H9 (cell line): ENCODE measurements at regions not wholly inside any gene's neighbourhood (a gene's known extent, or its start where the extent isn't known, plus 50 kb on each side); places are given as distances from the start of the nearest gene placed in this dataset.

Source experiments
- DNase-seq: peaks from one replicate; pipeline ENCODE4 v3.0.0-alpha.2; 2017
- H2AFZ ChIP-seq: one replicate; pipeline ENCODE4 v1.6.1; 2013; ENCODE audit warnings: mild to moderate bottlenecking, low read length, control low read depth, moderate library complexity
- H2AK5ac ChIP-seq: 2 replicates; pipeline ENCODE4 v1.6.1; 2013; ENCODE audit warnings: low read length, control low read depth, mixed read lengths; ENCODE audit not compliant: insufficient read length
- H2BK120ac ChIP-seq: one replicate; pipeline ENCODE4 v1.6.1; 2013; ENCODE audit warnings: low read depth, mild to moderate bottlenecking, low read length, control low read depth, inconsistent platforms; ENCODE audit not compliant: poor library complexity, severe bottlenecking
- H2BK12ac ChIP-seq: 2 replicates; pipeline ENCODE4 v1.6.1; 2013; ENCODE audit warnings: low read length, control low read depth, mixed read lengths, low read depth; ENCODE audit not compliant: insufficient read length
- H2BK15ac ChIP-seq: 2 replicates; pipeline ENCODE4 v1.6.1; 2013; ENCODE audit warnings: low read depth, low read length, control low read depth
- H2BK20ac ChIP-seq: one replicate; pipeline ENCODE4 v1.6.1; 2013; ENCODE audit warnings: low read depth, mild to moderate bottlenecking, low read length, control low read depth, inconsistent platforms; ENCODE audit not compliant: poor library complexity, severe bottlenecking
- H2BK5ac ChIP-seq: 2 replicates; pipeline ENCODE4 v1.6.1; 2013; ENCODE audit warnings: low read length, control low read depth, mixed read lengths; ENCODE audit not compliant: insufficient read length
- H3K14ac ChIP-seq: 2 replicates; pipeline ENCODE4 v1.6.1; 2013; ENCODE audit warnings: low read length, control low read depth; ENCODE audit not compliant: insufficient read depth
- H3K18ac ChIP-seq: 2 replicates; pipeline ENCODE4 v1.6.1; 2013; ENCODE audit warnings: low read depth, mild to moderate bottlenecking, mixed read lengths, low read length, control low read depth; ENCODE audit not compliant: insufficient read length
- H3K23ac ChIP-seq: 2 replicates; pipeline ENCODE4 v1.6.1; 2013; ENCODE audit warnings: low read length, control low read depth, mixed read lengths, low read depth; ENCODE audit not compliant: insufficient read length
- H3K23me2 ChIP-seq: 2 replicates; pipeline ENCODE4 v1.6.1; 2013; ENCODE audit warnings: low read depth, mild to moderate bottlenecking, mixed read lengths, low read length, control low read depth; ENCODE audit not compliant: insufficient read length, poor library complexity, severe bottlenecking
- H3K27ac ChIP-seq: 2 replicates; pipeline ENCODE4 v1.5.1; 2013; ENCODE audit warnings: low read length, control low read depth, mixed read lengths, low read depth; ENCODE audit not compliant: insufficient read length
- H3K27me3 ChIP-seq: 2 replicates; pipeline ENCODE4 v1.6.1; 2013; ENCODE audit warnings: low read length, control low read depth, inconsistent platforms; ENCODE audit not compliant: insufficient read depth
- H3K4ac ChIP-seq: 2 replicates; pipeline ENCODE4 v1.6.1; 2013; ENCODE audit warnings: low read depth, mild to moderate bottlenecking, control low read depth, inconsistent platforms, low read length, moderate library complexity
- H3K4me1 ChIP-seq: 2 replicates; pipeline ENCODE4 v1.6.1; 2013; ENCODE audit warnings: low read length, control low read depth, inconsistent platforms; ENCODE audit not compliant: insufficient read depth
- H3K4me2 ChIP-seq: 2 replicates; pipeline ENCODE4 v1.6.1; 2013; ENCODE audit warnings: low read length, control low read depth, mixed read lengths; ENCODE audit not compliant: insufficient read length, insufficient read depth
- H3K56ac ChIP-seq: 2 replicates; pipeline ENCODE4 v1.6.1; 2013; ENCODE audit warnings: low read depth, mild to moderate bottlenecking, mixed read lengths, low read length, control low read depth; ENCODE audit not compliant: insufficient read length
- H3K79me1 ChIP-seq: 2 replicates; pipeline ENCODE4 v1.6.1; 2013; ENCODE audit warnings: low read depth, mild to moderate bottlenecking, moderate library complexity, low read length, control low read depth, inconsistent platforms; ENCODE audit not compliant: insufficient read depth, poor library complexity, severe bottlenecking
- H3K79me2 ChIP-seq: 2 replicates; pipeline ENCODE4 v1.6.1; 2013; ENCODE audit warnings: low read length, control low read depth, inconsistent platforms; ENCODE audit not compliant: insufficient read depth
- H3K9ac ChIP-seq: 2 replicates; pipeline ENCODE4 v1.6.1; 2013; ENCODE audit warnings: low read length, control low read depth, mixed read lengths; ENCODE audit not compliant: insufficient read length; ENCODE audit errors: extremely low read depth
- H3K9me3 ChIP-seq: one replicate; pipeline ENCODE4 v1.6.1; 2013; ENCODE audit warnings: low read depth, low read length, inconsistent platforms; ENCODE audit not compliant: control insufficient read depth
- H3T11ph ChIP-seq: one replicate; pipeline ENCODE4 v1.6.1; 2013; ENCODE audit warnings: mild to moderate bottlenecking, low read length, control low read depth, inconsistent platforms
- H4K20me1 ChIP-seq: one replicate; pipeline ENCODE4 v1.6.1; 2013; ENCODE audit not compliant: control insufficient read depth, insufficient read length, insufficient read depth
- H4K5ac ChIP-seq: 2 replicates; pipeline ENCODE4 v1.6.1; 2013; ENCODE audit warnings: low read depth, mild to moderate bottlenecking, mixed read lengths, low read length, control low read depth; ENCODE audit not compliant: insufficient read length
- H4K8ac ChIP-seq: replicated peaks from 2 replicates; pipeline ENCODE4 v1.6.1; 2013; ENCODE audit warnings: low read length, control low read depth, mixed read lengths, low read depth; ENCODE audit not compliant: insufficient read length
- H4K91ac ChIP-seq: 2 replicates; pipeline ENCODE4 v1.6.1; 2013; ENCODE audit warnings: low read depth, mild to moderate bottlenecking, moderate library complexity, mixed read lengths, low read length, control low read depth; ENCODE audit not compliant: insufficient read length
- H3K27ac Mint-ChIP-seq, 3 experiments: 2 replicates in 2 of 3; 3 replicates in 1 of 3; pipeline ENCODE4 v1.8.0; 2020 to 2021; ENCODE audit warnings: mixed read lengths in 3 of 3, mild to moderate bottlenecking in 1 of 3, moderate library complexity in 1 of 3
- H3K27me3 Mint-ChIP-seq: 2 replicates; pipeline ENCODE4 v1.8.0; 2021; ENCODE audit warnings: low read depth, mild to moderate bottlenecking, moderate library complexity, mixed read lengths
- H3K36me3 Mint-ChIP-seq, 3 experiments: 2 replicates in 2 of 3; 3 replicates in 1 of 3; pipeline ENCODE4 v1.8.0; 2020 to 2021; ENCODE audit warnings: low read depth in 3 of 3, mixed read lengths in 3 of 3; ENCODE audit not compliant: insufficient read depth in 1 of 3
- H3K4me1 Mint-ChIP-seq, 2 experiments: 2 replicates each; pipeline ENCODE4 v1.8.0; 2020; ENCODE audit warnings: mixed read lengths in 2 of 2
- H3K4me3 Mint-ChIP-seq, 2 experiments: 2 replicates in 1 of 2; 3 replicates in 1 of 2; pipeline ENCODE4 v1.8.0; 2020 to 2021; ENCODE audit warnings: mild to moderate bottlenecking in 2 of 2, mixed read lengths in 2 of 2, moderate library complexity in 1 of 2
- H3K9me3 Mint-ChIP-seq, 2 experiments: 2 replicates in 1 of 2; 3 replicates in 1 of 2; pipeline ENCODE4 v1.8.0; 2020; ENCODE audit warnings: mild to moderate bottlenecking in 2 of 2, mixed read lengths in 2 of 2, moderate library complexity in 1 of 2
- CTCF ChIP-seq: fragments of 200-600 bp; sonication (generic); conservative IDR thresholded peaks from 3 replicates; pipeline ENCODE4 v1.8.0; 2021; ENCODE audit warnings: antibody characterized with exemption, mild to moderate bottlenecking
- WGBS: extraction: QIAGEN DNeasy Blood & Tissue Kit; methylation state at CpG from one replicate; pipeline ENCODE4 v1.1.7; 2013; ENCODE audit warnings: missing lambda C conversion rate, low lambda C conversion rate, mixed read lengths; ENCODE audit not compliant: insufficient read length; ENCODE audit errors: extremely low coverage; 5-methylcytosine and 5-hydroxymethylcytosine counted together

DNA sequence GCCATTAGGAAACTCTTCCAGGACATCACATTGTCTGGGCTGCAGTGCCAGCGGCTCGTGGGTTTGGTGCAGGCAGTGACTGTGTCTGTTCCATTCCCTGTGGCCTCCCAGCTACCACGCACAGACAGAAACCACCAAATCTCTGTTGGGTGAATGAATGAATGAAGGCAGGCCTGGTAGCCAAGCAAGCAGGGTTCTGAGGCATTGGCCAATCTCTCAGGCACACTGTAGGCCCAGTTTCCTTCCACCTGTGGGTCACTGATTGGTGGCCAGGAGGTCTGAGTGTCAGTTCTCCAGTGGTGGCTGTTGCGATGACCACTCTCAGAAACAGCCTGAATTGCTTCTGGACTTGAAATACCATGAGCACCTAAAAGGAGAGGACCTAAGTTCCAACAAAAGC is 59.4 kb upstream of the CTBP2 start:
- no peak overlapping the region for H3K4me2 ChIP-seq
- H3K79me2 ChIP-seq, result no peaks in the 10 kb centered on the region
- H3T11ph ChIP-seq, result no peak overlapping the region
- H2AK5ac ChIP-seq, result no peak overlapping the region
- H3K27me3 Mint-ChIP-seq, result peaks cover 1% of the 10 kb centered on the region; the same call in 1 of the 2 replicates
- no peak overlapping the region for H4K5ac ChIP-seq
- H3K9ac ChIP-seq, result no peak overlapping the region
- H4K8ac ChIP-seq, result no peak overlapping the region
- peaks cover 2% of the 10 kb centered on the region; the same call in 1 of the 2 replicates for H3K4me1 ChIP-seq
- H4K20me1 ChIP-seq, result no peaks in the 10 kb centered on the region
- no peak overlapping the region for H2AFZ ChIP-seq
- no peak overlapping the region for H3K56ac ChIP-seq
- H2BK12ac ChIP-seq, result no peak overlapping the region
- H3K23ac ChIP-seq, result no peak overlapping the region
- no CpG with 5 or more reads among the region's 4 CpGs for WGBS
- H3K18ac ChIP-seq, result no peak overlapping the region
- TF ChIP-seq CTCF, result no peak
- H3K23me2 ChIP-seq, result no peaks in the 10 kb centered on the region
- H2BK15ac ChIP-seq, result no peak overlapping the region
- H3K27ac Mint-ChIP-seq, result no peak overlapping the region
- H2BK5ac ChIP-seq, result no peak overlapping the region
- H3K27me3 ChIP-seq, result no peaks in the 10 kb centered on the region
- H3K79me1 ChIP-seq, result no peaks in the 10 kb centered on the region
- DNase-seq, result no peak
- H3K4me1 Mint-ChIP-seq, result peaks cover 19 to 26% of the 10 kb centered on the region in 2 experiments
- no peak overlapping the region for H3K4ac ChIP-seq
- no peak overlapping the region for H4K91ac ChIP-seq
- no peak overlapping the region for H3K27ac ChIP-seq
- no peak overlapping the region for H2BK20ac ChIP-seq
- no peak overlapping the region for H3K14ac ChIP-seq
- H3K9me3 Mint-ChIP-seq, result no peaks in the 10 kb centered on the region
- no peaks in the 10 kb centered on the region for H3K9me3 ChIP-seq
- H3K36me3 Mint-ChIP-seq, result no peaks in the 10 kb centered on the region
- no peak overlapping the region for H3K4me3 Mint-ChIP-seq
- H2BK120ac ChIP-seq, result no peak overlapping the region
